Erythroblast (primary cell): ENCODE measurements at regions not wholly inside any gene's neighbourhood (a gene's known extent, or its start where the extent isn't known, plus 50 kb on each side); places are given as distances from the start of the nearest gene placed in this dataset.

ENCODE experiments used
- GATA1 ChIP-seq: IDR thresholded peaks from 2 replicates; pipeline ENCODE4 v1.6.1; 2011; ENCODE audit warnings: low read depth, mild to moderate bottlenecking, control low read depth, low read length, moderate library complexity
- POLR2A ChIP-seq: IDR thresholded peaks from 2 replicates; pipeline ENCODE4 v1.6.1; 2011; ENCODE audit warnings: mild to moderate bottlenecking, low read length

GRCh38 chr4:162706051-162706450 is 460.6 kb downstream of the NAF1 start:
- TF ChIP-seq POLR2A (no peak), GATA1 (no peak)
